SU-DHL-6 (cell line): ENCODE measurements at regions not wholly inside any gene's neighbourhood (a gene's known extent, or its start where the extent isn't known, plus 50 kb on each side); places are given as distances from the start of the nearest gene placed in this dataset.
"Not testable (repeated sequence)": the region's sequence is repeated elsewhere in the genome, so short reads cannot be mapped to it uniquely, and the experiment has no call there.

Experiments used
- EZH2phosphoT487 ChIP-seq: fragments of 200-600 bp; sonication (generic), shearing (Covaris generic); conservative IDR thresholded peaks from 2 replicates; pipeline ENCODE4 v1.6.1; 2018; ENCODE audit warnings: mild to moderate bottlenecking, antibody characterized with exemption, low read length, moderate library complexity, mixed read lengths
- TF ChIP-seq, protein P1 (sequence below): fragments of 200-600 bp; sonication (generic); IDR thresholded peaks from one replicate; pipeline ENCODE4 v1.5.1; 2017; ENCODE audit warnings: antibody characterized with exemption, mild to moderate bottlenecking, low read length, moderate library complexity; ENCODE audit not compliant: insufficient read depth, poor library complexity, severe bottlenecking

DNA sequence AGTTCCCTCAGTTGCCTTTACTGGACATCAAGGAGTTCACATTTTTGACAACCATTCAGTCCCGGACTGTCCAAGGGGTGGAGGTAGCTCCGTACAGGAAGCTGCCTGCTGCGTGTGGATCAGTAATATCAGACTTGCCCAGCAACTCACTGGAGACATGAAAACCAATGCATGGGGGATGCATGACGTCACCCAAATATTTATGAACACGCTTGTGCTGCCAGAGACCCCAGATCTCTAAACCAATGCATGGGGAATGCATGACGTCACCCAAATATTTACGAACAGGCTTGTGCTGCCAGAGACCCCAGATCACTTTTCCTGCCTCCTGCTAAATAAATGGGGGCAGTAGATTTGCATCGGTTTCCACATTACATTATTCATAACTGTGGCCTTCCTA lies 2137.4 kb upstream of the DEFB115 start:
- TF ChIP-seq, protein P1, sequence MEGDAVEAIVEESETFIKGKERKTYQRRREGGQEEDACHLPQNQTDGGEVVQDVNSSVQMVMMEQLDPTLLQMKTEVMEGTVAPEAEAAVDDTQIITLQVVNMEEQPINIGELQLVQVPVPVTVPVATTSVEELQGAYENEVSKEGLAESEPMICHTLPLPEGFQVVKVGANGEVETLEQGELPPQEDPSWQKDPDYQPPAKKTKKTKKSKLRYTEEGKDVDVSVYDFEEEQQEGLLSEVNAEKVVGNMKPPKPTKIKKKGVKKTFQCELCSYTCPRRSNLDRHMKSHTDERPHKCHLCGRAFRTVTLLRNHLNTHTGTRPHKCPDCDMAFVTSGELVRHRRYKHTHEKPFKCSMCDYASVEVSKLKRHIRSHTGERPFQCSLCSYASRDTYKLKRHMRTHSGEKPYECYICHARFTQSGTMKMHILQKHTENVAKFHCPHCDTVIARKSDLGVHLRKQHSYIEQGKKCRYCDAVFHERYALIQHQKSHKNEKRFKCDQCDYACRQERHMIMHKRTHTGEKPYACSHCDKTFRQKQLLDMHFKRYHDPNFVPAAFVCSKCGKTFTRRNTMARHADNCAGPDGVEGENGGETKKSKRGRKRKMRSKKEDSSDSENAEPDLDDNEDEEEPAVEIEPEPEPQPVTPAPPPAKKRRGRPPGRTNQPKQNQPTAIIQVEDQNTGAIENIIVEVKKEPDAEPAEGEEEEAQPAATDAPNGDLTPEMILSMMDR, result not testable (repeated sequence)
- TF ChIP-seq EZH2phosphoT487, result not testable (repeated sequence)
